TTC549 (cell line): ENCODE measurements at regions not wholly inside any gene's neighbourhood (a gene's known extent, or its start where the extent isn't known, plus 50 kb on each side); places are given as distances from the start of the nearest gene placed in this dataset.
"Not testable (repeated sequence)": the region's sequence is repeated elsewhere in the genome, so short reads cannot be mapped to it uniquely, and the experiment has no call there.

Source experiments
- FAIRE-seq: peaks from 2 replicates; lab custom pipeline; 2012; peaks lifted over from hg19 to GRCh38; lab: Jason Lieb, UNC

GRCh38 chr12:127485528-127485927 is 781.4 kb upstream of the TMEM132C start:
- no peak for FAIRE-seq

DNA sequence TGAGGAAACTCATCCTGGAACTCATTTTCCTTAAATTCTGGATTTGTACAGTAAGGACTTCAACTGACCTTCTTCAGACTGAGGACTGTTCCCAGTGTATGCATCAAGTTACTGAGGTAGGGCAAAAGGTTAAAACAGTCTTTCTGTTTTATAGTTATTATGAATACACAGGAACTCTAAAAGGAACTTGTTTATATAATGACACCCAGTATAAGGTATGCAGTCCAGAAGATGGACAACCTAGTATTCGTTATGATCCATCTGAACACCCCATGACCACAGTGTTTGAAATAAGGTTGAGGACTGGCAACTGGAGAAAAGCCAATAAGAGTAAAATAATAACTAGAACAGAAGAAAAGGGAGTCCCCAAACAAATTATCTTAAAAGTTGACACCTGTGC is 779.9 kb upstream of the TMEM132C start:
- FAIRE-seq: no peak

DNA sequence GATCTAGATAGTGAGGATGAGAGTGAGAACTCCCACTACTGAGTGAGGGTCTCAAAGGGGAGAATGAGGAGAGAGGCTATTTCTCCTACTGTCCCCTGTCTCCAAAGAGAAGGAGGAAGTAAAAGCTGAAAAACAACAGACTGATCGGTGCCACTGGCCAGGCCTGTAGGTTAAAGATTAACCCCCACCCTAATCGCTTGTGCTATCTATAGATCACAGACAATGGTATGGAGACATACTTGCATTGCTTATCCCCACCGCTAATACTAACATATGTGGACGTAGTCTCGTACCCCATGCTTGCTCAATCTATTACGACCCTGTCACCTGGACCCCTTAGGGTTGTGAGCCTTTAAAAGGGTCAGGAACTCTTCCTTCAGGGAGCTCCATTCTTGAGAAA is 777.9 kb upstream of the TMEM132C start:
- FAIRE-seq: no peak

DNA sequence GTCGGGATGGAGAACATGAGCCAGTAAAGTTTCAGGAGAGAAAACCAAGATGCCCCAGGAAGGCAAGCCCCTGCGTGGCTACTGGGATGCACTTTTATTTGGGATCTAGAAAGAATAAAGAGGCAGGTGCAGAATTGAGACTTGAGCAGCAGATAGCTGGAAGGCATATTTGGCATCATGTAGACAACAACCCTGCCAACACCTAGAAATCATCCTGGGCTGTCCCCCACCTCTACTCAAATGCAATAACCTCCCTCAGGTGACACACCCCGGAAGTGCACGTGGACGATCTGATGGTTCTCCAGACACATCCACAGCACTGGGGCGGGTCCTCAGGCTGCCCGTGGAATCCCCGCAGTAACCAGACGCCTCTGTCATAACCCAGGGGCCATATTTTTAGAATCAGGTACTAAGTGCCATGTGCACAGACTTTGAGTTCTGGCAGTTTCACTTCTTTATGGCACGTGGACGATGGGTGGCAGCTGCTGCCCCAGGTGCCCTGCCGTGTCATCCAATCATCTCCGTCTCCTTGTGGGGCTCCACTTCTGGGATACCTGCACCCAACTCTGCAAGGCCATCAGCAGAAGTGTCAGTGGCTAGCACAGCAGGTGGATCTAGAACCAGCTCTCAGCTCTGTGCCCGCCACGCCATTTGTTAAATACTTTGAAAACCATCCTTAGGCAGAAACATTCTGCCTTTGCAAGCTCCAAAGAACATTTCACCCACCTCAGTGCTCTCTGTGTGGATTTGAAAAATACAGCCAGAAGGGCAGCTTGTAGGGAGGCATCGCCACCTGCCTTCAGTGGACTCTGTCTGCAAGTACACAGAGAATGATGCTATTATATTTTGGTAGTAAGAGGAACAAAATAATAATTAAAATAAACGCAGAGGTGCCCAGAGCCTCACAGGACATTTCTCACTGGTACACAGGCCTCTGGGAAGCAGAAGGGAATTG is 771.7 kb upstream of the TMEM132C start:
- no peak for FAIRE-seq

DNA sequence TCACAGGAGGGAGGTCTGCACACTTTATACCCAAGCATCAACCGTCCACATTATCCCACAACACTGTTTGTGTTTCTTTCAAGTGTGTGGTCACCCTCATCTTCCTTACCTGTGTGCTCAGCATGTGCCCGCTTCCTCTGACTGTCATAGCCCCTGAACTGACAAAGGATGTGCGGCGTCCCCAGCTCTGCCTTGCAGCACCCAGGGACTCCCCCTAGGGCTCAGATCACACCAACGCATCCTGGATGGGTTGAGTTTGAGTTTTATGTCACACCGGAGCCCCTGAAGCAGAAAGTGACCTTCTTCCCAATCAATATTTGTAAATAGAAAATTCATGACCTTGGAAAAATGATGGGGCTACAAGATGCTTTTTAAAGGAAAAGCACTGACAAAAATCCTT is 770.7 kb upstream of the TMEM132C start:
- FAIRE-seq: no peak

- no peak for FAIRE-seq
These were observed 766.4 kb upstream of the TMEM132C start for GRCh38 chr12:127500512-127501035.

- no peak for FAIRE-seq
These were observed 765.1 kb upstream of the TMEM132C start for GRCh38 chr12:127501916-127502315.

- no peak for FAIRE-seq
These were observed 763.7 kb upstream of the TMEM132C start for GRCh38 chr12:127503246-127503645.

DNA sequence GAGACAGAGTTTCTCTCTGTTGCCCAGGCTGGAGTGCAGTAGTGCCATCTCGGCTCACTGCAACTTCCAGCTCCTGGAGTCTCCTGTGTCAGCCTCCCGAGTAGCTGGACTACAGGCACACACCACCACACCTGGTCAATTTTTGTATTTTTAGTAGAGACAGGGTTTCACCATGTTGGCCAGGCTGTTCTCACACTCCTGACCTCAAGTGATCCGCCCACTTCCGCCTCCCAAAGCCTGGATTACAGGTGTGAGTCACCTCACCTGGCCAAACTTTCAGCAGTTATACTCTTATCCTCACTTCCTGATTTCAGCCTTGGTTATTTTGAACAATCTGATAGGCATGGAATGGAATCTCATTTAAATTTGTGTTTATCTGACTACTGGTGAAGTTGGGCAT is 763.0 kb upstream of the TMEM132C start:
- not testable (repeated sequence) for FAIRE-seq

DNA sequence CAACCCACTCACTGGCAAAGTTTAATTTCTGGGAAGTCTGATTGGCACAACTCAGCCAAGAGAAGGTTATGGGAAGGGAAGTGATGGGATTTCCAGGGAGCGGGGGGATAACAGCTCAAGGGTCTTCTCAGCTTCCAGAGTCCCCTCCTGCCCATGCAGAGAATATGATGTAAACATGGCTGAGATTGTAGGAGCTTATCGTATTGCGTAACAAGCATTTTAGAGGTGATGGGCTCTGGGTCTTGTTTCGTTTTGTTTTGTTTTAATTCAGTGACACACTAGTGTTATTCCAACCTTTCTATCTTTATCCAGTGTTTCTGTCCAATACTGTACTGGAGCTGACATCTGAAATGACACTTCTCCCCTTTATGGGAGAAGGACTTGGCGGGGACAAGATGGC is 762.1 kb upstream of the TMEM132C start:
- no peak for FAIRE-seq

GRCh38 chr12:127507341-127507740 is 759.6 kb upstream of the TMEM132C start:
- FAIRE-seq: no peak

DNA sequence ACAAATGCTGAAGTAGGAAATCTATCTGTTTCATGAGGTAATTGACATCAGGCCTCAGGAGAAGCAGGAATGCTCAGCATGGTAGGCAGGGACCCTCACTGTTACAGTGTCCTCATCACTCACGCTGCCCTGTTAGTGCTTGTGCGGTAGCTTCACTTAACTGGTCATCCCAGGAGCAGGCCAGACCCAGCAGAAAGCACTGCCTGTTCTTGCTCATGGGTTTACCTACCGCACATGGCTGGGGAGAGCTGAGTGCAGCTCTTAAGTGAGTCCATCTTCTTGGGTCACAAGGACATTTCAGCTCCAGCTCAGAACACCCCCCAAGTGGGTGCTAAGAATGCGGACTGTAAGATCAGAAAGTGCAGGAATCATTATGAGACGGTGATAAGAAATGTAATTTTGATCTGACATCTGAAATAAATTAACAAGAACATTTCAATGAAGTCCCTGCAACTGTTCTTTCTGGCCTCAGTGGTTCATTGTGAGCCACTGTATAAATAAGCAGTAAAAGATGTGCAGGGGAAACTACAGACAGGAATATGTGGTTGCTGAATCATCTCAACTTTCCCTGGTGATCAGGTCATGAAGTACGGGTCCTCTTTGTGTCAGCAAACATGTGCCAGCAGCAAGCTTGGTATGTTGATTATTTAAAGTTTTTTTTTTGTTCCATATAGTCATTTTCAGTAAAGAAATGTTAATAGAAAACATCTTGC is 757.7 kb upstream of the TMEM132C start:
- FAIRE-seq: no peak

GRCh38 chr12:127515941-127516340 is 751.0 kb upstream of the TMEM132C start:
- FAIRE-seq: no peak

- FAIRE-seq: no peak
These were observed 750.5 kb upstream of the TMEM132C start for GRCh38 chr12:127516467-127516866.

DNA sequence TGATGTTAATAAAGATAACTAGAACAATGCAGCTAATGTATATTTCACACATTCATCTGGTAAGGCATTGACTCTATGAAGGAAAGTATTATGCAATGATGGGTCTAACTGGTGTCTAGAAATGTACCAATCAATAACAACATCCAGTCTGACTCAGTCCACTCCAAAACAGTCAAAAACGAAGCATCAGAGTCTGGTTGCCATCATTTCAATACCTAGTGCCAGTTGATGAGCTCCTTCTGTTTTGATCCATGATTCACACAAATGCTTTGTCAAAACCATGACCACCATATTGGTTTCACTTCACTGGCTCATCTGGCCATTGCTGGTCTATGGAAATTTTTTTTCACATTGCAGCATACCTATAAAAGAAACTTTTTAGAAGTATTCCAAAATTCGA is 747.2 kb upstream of the TMEM132C start:
- FAIRE-seq: no peak

- no peak for FAIRE-seq
These were observed 740.0 kb upstream of the TMEM132C start for GRCh38 chr12:127526925-127527324.

- no peak for FAIRE-seq
These were observed 738.4 kb upstream of the TMEM132C start for GRCh38 chr12:127528551-127528950.

GRCh38 chr12:127531542-127531941 is 735.4 kb upstream of the TMEM132C start:
- no peak for FAIRE-seq

DNA sequence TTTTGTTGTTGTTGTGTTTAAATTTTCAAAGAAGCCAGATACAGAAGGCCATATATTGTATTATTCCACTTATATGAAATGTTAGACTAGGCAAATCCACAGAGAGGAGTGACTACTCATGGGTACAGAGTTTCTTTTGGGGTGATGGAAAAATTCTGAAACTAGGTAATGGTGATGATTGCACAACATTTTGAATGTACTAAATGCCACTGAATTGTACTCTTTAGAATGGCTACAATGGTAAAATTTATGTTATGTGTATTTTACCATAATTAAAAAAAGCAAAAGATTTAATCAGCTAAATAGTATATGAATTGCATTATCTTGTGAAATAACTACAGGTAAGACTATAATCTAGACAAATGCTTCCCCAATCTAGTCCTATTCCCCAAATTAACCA is 733.6 kb upstream of the TMEM132C start:
- no peak for FAIRE-seq

DNA sequence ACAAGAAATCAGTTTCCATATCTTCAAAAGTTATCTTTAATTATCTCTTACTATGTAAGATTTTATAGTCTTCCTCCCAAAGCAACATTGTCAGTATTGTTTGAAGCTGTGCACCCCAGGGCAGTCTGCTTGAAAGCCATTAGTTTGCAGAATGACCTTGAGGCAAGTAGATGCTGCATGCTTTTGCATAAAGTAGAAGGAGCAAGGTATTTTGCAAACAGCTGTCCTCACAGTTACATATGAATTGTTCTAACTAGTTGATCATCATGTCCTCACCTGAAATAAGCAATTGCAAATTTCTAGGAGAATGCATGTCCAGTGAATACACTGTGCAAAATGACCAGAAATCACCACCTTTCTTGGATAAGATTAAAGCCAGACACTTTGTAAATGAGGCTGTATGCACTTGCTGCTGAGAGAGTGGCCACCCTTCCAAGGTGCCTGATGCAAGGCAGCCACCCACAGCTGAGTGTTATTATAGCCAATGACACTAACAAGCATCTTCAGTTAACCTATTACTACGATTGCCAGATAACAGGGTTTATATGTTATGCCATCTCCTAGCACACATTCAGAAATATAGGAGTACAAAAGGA is 730.0 kb upstream of the TMEM132C start:
- no peak for FAIRE-seq

GRCh38 chr12:127538316-127538715 is 728.7 kb upstream of the TMEM132C start:
- FAIRE-seq: no peak

DNA sequence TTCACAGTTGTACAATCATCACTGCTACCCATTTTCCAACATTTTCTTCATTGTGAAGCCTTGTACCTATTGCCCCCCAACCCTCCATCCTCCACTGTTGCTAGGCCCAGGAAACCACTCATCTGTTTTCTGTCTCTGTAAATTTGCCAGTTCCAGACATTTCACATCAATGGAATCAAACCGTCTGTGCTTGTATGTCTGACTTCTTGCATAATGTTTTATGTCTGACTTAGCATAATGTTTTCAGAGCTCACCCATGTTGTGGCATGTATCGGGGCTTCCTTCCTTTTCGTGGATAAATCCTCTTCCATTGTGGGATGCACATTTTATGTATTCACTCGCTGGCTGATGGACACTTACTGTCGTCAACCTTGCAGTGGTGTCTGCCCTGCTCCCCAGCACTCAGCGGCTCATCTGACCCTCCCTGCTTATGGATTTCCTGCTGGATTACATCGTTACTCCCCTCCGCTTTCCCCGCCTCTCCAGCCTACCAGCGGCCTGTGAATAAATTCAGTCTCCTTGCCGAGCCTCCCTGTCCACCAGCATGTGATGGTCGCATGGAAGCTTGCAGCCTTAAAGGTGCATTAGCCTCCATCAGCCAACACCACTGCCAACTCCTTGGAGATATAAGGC is 727.6 kb upstream of the TMEM132C start:
- no peak for FAIRE-seq
